PC-3 (cell line): ENCODE measurements at regions not wholly inside any gene's neighbourhood (a gene's known extent, or its start where the extent isn't known, plus 50 kb on each side); places are given as distances from the start of the nearest gene placed in this dataset.
"Not testable (repeated sequence)": the region's sequence is repeated elsewhere in the genome, so short reads cannot be mapped to it uniquely, and the experiment has no call there.

Experiments
- CTCF ChIP-seq: fragments of 300-600 bp; sonication (generic); conservative IDR thresholded peaks from 2 replicates; pipeline ENCODE4 v1.5.1; 2017; ENCODE audit warnings: antibody characterized with exemption, low read depth, mild to moderate bottlenecking, low read length
- EZH2 ChIP-seq: fragments of 300-600 bp; sonication (generic); IDR thresholded peaks from one replicate; pipeline ENCODE4 v1.6.1; 2017; ENCODE audit warnings: antibody characterized with exemption, mild to moderate bottlenecking, low read length; ENCODE audit not compliant: unreplicated experiment
- EZH2phosphoT487 ChIP-seq: fragments of 300-600 bp; sonication (generic); IDR thresholded peaks from 2 replicates; pipeline ENCODE4 v1.6.1; 2018; ENCODE audit warnings: mild to moderate bottlenecking, antibody characterized with exemption, low read length, borderline replicate concordance

- TF ChIP-seq CTCF, EZH2, EZH2phosphoT487: not testable (repeated sequence)
Observed at GRCh38 chr9:65466911-65467734, 182.1 kb upstream of the FOXD4L5 start.
